ENCODE measurements at regions not wholly inside any gene's neighbourhood (a gene's known extent, or its start where the extent isn't known, plus 50 kb on each side); places are given as distances from the start of the nearest gene placed in this dataset.

DNA sequence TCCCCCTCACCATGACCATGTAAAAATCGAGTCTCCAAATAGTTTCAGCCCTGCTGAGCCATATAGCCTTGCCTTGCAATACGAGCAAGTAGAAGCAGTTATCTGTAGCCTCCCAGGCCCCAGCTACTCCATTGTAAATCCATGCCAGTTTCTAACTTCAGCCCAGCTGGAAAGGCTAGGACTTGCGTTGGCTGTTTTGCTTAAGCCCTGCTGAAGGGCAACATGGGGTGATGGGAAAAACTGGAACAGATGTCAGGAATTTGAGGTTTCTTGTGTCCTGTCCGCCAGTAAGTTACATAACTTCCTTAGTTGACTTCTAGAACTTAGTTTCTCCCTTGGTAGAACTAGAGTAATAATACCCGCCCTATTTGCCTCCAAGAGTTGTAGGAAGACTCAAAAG, 216.0 kb upstream of the SERP2 start:
- DNase-seq, result no peak

GRCh38 chr13:44158098-44158521, 215.5 kb upstream of the SERP2 start:
- DNase-seq, result no peak

GRCh38 chr13:44158881-44159632, 214.6 kb upstream of the SERP2 start:
- DNase-seq, result no peak

- no peak for DNase-seq
Observed at GRCh38 chr13:44159633-44160279, 213.9 kb upstream of the SERP2 start.

DNA sequence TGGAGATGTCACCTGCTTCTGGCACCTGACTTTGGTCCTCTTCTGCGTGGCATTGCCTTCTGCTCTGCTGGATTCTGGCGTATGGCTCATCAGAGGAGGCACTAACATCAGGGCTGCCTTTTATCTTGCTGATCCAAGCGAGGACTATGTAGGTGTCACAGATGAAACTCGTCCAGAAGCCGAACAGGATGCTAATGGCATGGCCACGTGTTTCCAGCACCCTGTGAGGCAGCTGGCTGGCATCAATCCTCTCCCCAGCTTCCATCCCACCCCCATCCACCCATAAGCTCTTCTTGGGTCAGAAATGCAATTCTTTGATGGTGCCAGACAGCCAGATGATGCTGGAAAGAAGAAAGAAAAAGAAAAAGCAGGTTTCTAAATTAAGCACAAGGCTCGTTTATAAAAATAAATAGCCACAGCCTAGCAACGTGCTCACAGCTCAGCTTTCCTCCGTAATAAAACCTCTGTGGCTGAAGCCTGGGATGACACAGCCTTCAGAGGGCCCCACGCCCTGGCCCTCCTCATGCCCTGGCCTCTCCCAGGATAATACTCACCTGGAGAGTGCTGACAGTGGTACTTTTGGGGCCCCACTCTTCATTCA, 212.9 kb upstream of the SERP2 start:
- no peak for DNase-seq

DNA sequence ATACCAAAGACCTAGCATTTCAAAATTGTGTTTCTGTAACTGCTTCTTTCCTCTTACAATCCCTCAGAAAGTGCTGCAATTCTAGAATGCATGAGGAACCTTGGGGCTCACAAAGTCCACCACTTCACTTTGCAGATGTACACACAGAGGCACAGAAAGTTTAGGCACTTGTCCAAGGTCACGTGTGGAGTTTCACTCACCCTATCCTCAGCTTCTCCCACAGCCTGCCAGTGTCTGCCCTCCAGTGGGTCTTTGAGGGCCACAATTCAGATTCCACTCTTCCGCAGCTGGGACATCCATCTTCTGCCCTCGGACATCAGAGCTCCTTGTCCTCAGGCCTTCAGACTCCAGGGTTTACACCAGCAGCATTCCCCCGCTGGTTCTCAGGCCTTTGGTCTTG, 210.5 kb upstream of the SERP2 start:
- no peak for DNase-seq

GRCh38 chr13:44165221-44165888, 208.3 kb upstream of the SERP2 start:
- DNase-seq, result no peak

GRCh38 chr13:44165889-44166496, 207.6 kb upstream of the SERP2 start:
- no peak for DNase-seq

GRCh38 chr13:44169018-44169911, 204.4 kb upstream of the SERP2 start:
- DNase-seq, result no peak

DNA sequence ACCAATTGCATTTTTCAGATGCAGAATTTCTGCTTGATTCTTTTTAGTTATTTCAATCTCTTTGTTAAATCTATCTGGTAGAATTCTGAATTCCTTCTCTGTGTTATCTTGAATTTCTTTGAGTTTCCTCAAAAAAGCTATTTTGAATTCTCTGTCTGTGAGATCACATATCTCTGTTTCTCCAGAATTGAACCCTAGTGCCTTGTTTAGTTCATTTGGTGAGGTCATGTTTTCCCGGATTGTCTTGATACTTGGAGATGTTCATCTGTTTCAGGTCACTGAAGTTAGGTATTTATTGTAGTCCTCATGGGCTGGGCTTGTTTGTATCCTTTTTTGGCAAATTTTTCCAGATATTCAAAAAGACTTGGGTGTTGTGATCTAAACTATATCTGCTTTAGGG, 202.9 kb upstream of the SERP2 start:
- DNase-seq, result no peak

DNA sequence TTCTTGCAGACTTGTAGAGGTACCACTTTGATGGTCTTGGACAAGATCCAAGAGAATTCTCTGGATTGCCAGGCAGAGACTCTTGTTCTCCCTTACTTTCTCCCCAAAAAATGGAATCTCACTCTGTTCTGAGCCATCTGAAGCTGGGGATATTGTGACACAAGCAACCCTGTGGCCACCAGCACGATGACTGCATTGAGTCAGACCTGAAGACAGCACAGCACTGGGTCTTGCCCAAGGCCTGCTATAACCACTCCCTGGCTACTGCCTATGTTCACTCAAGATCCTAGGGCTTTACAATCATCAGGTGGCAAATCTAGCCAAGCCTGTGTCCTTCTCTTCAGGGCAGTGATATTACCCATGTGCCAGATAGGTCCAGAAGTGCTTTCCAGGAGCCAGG, 202.5 kb upstream of the SERP2 start:
- no peak for DNase-seq

DNA sequence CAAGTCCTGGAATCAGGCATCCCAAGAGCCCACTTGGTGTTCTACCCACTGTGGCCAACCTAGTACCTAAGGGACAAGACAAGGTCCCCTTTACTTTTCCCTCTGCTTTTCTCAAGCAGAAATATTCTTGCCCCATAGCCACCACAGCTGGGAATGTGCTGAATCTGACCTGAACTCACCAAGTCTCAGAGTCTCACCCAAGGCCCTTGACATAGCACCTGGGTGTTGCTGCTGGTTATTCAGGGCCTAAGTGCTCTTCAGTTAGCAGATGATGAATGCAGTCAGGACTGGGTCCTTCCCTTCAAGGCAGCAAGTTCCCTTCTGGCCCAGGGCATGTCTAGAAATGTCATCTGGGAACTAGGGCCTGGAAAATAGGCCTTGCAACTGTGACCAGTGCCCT, 201.8 kb upstream of the SERP2 start:
- DNase-seq, result no peak

GRCh38 chr13:44172281-44172810, 201.3 kb upstream of the SERP2 start:
- no peak for DNase-seq

GRCh38 chr13:44174769-44175425, 198.7 kb upstream of the SERP2 start:
- DNase-seq, result no peak

- no peak for DNase-seq
Observed at GRCh38 chr13:44176173-44176572, 197.5 kb upstream of the SERP2 start.

GRCh38 chr13:44180876-44181536, 192.6 kb upstream of the SERP2 start:
- no peak for DNase-seq

GRCh38 chr13:44181931-44182330, 191.7 kb upstream of the SERP2 start:
- DNase-seq, result no peak

DNA sequence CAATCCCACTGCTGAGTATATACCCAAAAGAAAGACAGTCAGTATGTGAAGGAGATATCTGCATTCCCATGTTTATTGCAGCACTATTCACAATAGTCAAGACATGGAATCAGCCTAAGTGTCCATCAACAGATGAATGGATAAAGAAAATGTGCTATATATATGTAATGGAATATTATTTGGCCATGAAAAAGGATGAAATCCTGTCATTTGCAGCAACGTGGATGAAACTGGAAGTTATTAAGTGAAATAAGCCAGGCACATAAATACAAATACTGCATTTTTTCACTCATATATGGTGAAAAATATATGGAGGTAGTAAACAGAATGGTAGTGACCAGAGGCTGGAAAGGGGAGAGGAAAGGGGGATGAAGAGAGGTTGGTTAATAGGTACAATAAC, 188.9 kb upstream of the SERP2 start:
- DNase-seq, result no peak

DNA sequence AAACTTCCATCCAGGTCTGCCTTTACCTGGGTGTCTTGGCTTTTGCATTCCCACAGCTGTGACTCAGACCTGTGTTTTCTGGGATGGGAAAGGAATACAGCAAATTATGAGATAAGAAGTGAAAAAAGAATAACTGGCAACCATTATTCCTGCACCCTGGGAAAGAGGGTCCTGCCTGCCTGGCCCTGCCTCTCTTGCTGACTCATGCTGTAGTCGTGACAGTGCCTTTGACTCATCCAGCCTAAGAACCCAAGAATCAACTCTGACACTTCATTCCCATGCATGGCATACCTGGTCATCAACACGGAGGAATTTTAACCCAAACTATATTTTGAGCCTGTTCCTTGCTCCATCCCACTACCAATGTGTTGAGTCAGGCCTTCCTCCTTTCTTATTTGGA, 185.4 kb upstream of the SERP2 start:
- DNase-seq, result no peak

DNA sequence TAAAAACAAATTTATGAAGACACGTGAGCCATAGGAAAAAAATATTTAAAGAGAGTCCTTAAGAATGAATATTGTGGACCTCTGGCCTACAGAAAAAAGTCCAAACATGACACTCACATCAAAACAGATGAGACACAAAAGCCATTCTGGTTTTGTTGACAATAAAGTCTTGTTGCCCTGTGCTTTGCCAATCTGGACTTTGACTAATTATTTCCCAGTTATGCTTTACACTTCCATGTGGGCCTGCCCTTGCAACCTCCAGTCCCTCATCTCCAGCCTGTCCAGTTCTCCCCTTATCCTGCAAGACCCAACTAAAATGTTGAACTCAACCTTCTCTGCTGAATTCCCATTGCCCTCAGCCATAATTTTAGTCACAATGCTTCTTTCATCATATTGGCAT, 184.5 kb upstream of the SERP2 start:
- no peak for DNase-seq

GRCh38 chr13:44191103-44191502, 182.5 kb upstream of the SERP2 start:
- no peak for DNase-seq
